Neutrophil (primary cell): ENCODE measurements at regions not wholly inside any gene's neighbourhood (a gene's known extent, or its start where the extent isn't known, plus 50 kb on each side); places are given as distances from the start of the nearest gene placed in this dataset.

Source experiments
- H3K27ac ChIP-seq: fragments of 200-600 bp; sonication (generic); 2 replicates; pipeline ENCODE4 v1.5.1; 2016; ENCODE audit warnings: mild to moderate bottlenecking, moderate library complexity
- H3K27me3 ChIP-seq: fragments of 200-600 bp; sonication (generic); 2 replicates; pipeline ENCODE4 v1.6.0; 2016; ENCODE audit warnings: mild to moderate bottlenecking
- H3K36me3 ChIP-seq: fragments of 200-600 bp; sonication (generic); 2 replicates; pipeline ENCODE4 v1.5.1; 2017
- H3K4me1 ChIP-seq, 2 experiments: fragments of 200-600 bp in 1 of 2; sonication (generic) in 1 of 2; 1 replicate in 1 of 2; 2 replicates in 1 of 2; pipeline versions ENCODE4 v1.5.1 to v1.6.1; 2013 to 2016; ENCODE audit warnings: low read depth in 1 of 2, low read length in 1 of 2, mild to moderate bottlenecking in 1 of 2, moderate library complexity in 1 of 2; ENCODE audit not compliant: control insufficient read depth in 1 of 2, insufficient read depth in 1 of 2
- H3K4me3 ChIP-seq, 2 experiments: fragments of 200-600 bp in 1 of 2; sonication (generic) in 1 of 2; 1 replicate in 1 of 2; 2 replicates in 1 of 2; pipeline ENCODE4 v1.5.1; 2013 to 2016; ENCODE audit warnings: low read depth in 1 of 2, low read length in 1 of 2, mild to moderate bottlenecking in 1 of 2, moderate library complexity in 1 of 2
- H3K9me3 ChIP-seq: fragments of 200-600 bp; sonication (generic); 2 replicates; pipeline ENCODE4 v1.5.1; 2016
- TF ChIP-seq, protein P1 (sequence below): fragments of 200-600 bp; sonication (generic); IDR thresholded peaks from 2 replicates; pipeline ENCODE4 v1.5.1; 2016; ENCODE audit warnings: antibody characterized with exemption

DNA sequence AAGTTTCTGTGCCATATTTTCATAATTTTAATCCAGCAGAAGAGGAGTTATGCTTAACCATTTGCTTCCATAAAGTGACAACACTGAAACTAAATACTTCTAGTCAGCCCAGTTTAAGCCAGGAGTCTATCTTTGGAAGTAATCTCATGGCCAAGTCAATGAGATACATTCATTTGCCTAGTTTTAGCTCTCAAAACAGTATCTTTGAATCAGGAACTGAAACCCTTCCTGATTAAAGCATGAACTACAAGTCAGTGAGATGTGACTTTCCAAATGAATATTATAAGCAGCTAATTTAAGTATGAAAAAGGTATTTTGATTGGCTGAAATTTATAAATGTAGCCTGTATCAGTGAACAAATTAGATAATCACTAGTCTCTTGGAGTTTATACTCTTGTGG lies 491.5 kb downstream of the SLC6A15 start:
- Histone ChIP-seq H3K9me3 (no peaks in the 10 kb centered on the region), H3K4me3 (no peak overlapping the region), H3K4me1 (no peaks in the 10 kb centered on the region), H3K27ac (no peak overlapping the region), H3K27me3 (no peaks in the 10 kb centered on the region), H3K36me3 (no peaks in the 10 kb centered on the region)
- TF ChIP-seq, protein P1, sequence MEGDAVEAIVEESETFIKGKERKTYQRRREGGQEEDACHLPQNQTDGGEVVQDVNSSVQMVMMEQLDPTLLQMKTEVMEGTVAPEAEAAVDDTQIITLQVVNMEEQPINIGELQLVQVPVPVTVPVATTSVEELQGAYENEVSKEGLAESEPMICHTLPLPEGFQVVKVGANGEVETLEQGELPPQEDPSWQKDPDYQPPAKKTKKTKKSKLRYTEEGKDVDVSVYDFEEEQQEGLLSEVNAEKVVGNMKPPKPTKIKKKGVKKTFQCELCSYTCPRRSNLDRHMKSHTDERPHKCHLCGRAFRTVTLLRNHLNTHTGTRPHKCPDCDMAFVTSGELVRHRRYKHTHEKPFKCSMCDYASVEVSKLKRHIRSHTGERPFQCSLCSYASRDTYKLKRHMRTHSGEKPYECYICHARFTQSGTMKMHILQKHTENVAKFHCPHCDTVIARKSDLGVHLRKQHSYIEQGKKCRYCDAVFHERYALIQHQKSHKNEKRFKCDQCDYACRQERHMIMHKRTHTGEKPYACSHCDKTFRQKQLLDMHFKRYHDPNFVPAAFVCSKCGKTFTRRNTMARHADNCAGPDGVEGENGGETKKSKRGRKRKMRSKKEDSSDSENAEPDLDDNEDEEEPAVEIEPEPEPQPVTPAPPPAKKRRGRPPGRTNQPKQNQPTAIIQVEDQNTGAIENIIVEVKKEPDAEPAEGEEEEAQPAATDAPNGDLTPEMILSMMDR, result no peak

- TF ChIP-seq, protein P1, result no peak
- no peak overlapping the region for H3K27ac ChIP-seq
- no peaks in the 10 kb centered on the region for H3K9me3 ChIP-seq
- H3K4me3 ChIP-seq, result no peak overlapping the region
- H3K36me3 ChIP-seq, result no peaks in the 10 kb centered on the region
- H3K27me3 ChIP-seq, result no peaks in the 10 kb centered on the region
- no peaks in the 10 kb centered on the region for H3K4me1 ChIP-seq
These were observed 496.0 kb downstream of the SLC6A15 start for GRCh38 chr12:84416626-84417025.

DNA sequence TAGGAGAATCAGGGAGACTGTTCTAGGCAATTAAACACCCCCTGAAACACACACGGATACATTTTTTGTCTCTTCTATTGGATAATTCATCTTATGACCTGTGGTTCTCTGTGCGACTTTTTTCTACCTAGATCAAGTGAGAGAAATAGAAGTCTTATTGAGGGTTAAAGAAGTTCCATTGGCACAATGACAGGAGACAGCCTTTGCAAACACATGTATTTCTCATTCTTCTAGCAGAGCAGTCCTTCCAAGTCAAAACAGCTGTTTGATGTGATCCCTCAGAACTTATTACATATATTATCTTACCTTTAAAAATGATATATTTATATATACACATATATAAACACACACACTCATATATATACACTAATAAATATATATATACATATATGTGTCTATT lies 496.7 kb downstream of the SLC6A15 start:
- Histone ChIP-seq H3K36me3 (no peaks in the 10 kb centered on the region), H3K27ac (no peak overlapping the region), H3K4me3 (no peak overlapping the region), H3K4me1 (no peaks in the 10 kb centered on the region), H3K27me3 (no peaks in the 10 kb centered on the region), H3K9me3 (no peaks in the 10 kb centered on the region)
- TF ChIP-seq, protein P1, result no peak

DNA sequence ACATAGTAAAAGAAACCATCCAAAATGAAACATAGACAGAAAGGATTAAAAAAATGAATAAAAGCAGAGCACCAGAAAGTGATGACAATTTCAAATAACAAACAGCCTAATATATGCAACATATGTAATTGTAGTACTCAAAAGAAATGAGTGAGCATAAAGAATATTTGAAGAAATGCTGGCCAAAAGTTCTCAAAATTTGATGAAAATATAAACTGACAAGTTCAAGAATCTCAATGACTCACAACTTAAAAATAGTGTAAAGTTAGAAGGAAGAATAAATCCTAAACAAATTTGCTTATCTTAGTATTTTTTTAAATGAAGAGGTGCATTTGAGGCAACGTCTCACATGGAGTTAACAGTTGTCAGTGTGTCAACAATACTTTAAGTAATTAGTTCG lies 498.9 kb downstream of the SLC6A15 start:
- Histone ChIP-seq H3K36me3 (no peaks in the 10 kb centered on the region), H3K27ac (no peak overlapping the region), H3K4me1 (no peaks in the 10 kb centered on the region), H3K9me3 (no peaks in the 10 kb centered on the region), H3K4me3 (no peak overlapping the region), H3K27me3 (no peaks in the 10 kb centered on the region)
- TF ChIP-seq, protein P1, result no peak

GRCh38 chr12:84412226-84412625 lies 500.4 kb downstream of the SLC6A15 start:
- no peak overlapping the region for H3K27ac ChIP-seq
- no peak overlapping the region for H3K4me3 ChIP-seq
- no peaks in the 10 kb centered on the region for H3K4me1 ChIP-seq
- no peaks in the 10 kb centered on the region for H3K27me3 ChIP-seq
- no peaks in the 10 kb centered on the region for H3K9me3 ChIP-seq
- TF ChIP-seq, protein P1, result no peak
- H3K36me3 ChIP-seq, result no peaks in the 10 kb centered on the region

DNA sequence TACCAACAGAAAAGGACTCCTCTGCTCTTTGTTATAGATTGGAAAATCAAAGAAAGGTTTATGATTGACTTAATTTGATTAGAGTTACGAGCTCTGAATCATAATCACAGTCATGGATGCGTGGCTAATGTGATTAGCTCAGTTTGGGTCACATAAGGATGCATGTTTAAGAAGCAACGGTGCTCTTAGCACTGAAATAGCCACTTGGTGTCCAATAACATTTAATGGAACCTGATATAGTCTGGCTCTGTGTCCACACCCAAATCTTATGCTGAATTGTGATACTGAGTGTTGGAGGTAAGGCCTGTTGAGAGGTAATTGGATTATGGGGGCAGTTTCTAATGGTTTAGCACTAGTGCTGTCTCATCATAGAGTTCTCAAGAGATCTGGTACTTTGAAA lies 501.6 kb downstream of the SLC6A15 start:
- TF ChIP-seq, protein P1, result no peak
- H3K4me3 ChIP-seq, result no peak overlapping the region
- H3K27ac ChIP-seq, result no peak overlapping the region
- H3K27me3 ChIP-seq, result no peaks in the 10 kb centered on the region
- H3K4me1 ChIP-seq, result no peaks in the 10 kb centered on the region
- no peaks in the 10 kb centered on the region for H3K36me3 ChIP-seq
- no peaks in the 10 kb centered on the region for H3K9me3 ChIP-seq
